ENCODE measurements at regions not wholly inside any gene's neighbourhood (a gene's known extent, or its start where the extent isn't known, plus 50 kb on each side); places are given as distances from the start of the nearest gene placed in this dataset.
"Not testable (repeated sequence)": the region's sequence is repeated elsewhere in the genome, so short reads cannot be mapped to it uniquely, and the experiment has no call there.

DNA sequence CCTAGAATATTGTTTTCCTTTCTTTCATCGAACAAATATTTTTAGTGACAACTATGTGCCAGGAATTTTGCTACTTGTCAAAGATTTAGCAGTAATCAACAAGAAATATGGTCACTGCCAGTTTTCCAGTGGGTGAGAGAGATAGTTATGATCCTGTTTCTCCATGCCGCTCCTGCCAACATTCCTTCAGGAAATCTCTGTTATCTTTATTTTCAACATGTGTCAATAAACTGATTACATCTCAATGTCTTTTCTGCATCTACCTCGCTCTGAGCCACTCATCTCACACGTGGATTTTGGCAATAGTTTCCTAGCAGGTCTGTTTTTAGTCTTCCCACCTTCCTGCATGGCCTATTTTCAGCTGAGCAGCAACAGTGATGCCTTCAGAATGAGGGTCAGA lies 650.0 kb upstream of the STXBP6 start:
- DNase-seq, result no peak
- Mint-ChIP-seq H3K27ac (no peak overlapping the region), H3K4me1 (no peaks in the 10 kb centered on the region), H3K36me3 (no peaks in the 10 kb centered on the region), H3K27me3 (no peaks in the 10 kb centered on the region), H3K9me3 (no peaks in the 10 kb centered on the region), H3K4me3 (no peak overlapping the region)

DNA sequence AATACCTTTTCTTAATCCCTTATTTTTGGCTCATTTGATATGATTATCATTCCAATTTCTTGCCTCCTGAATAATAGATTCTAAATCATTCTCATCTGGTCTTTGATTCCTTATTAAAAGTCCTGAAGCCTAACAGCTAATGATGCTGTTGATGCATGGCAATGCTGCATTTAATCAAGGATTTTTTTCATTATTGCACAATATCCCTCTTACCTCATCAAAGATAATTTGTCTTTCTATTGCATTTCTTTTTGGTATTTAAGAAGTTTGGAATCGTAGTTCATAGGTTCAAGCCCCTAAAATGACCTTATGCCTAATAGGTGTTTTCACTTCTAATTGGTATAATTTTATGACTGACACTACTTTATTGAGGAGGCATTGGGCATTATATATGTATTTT lies 648.2 kb upstream of the STXBP6 start:
- no peak overlapping the region for H3K27ac Mint-ChIP-seq
- no peak for DNase-seq
- H3K36me3 Mint-ChIP-seq, result no peaks in the 10 kb centered on the region
- H3K9me3 Mint-ChIP-seq, result no peaks in the 10 kb centered on the region
- H3K4me3 Mint-ChIP-seq, result no peak overlapping the region
- H3K4me1 Mint-ChIP-seq, result no peaks in the 10 kb centered on the region
- no peaks in the 10 kb centered on the region for H3K27me3 Mint-ChIP-seq

DNA sequence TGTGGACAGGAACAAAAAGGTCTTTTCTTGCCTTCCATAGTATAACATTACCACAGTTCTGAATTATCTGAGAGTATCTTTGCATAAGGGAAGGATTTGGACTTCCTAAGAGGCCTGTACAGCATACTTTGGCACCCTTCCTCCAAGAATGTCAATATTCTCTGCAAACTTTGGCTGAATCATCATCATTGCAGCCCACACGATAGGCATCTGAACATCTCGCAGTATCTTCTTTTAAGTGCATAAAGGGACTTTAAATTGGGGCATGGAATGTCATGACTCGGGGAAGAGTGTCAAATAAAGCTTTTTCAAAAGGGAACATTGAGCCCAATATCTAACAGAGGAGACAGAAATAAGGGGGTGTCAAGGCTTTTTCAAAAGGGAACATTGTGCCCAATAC lies 646.2 kb upstream of the STXBP6 start:
- Mint-ChIP-seq H3K36me3 (no peaks in the 10 kb centered on the region), H3K9me3 (no peaks in the 10 kb centered on the region), H3K27ac (no peak overlapping the region), H3K4me1 (no peaks in the 10 kb centered on the region), H3K4me3 (no peak overlapping the region), H3K27me3 (no peaks in the 10 kb centered on the region)
- no peak for DNase-seq

DNA sequence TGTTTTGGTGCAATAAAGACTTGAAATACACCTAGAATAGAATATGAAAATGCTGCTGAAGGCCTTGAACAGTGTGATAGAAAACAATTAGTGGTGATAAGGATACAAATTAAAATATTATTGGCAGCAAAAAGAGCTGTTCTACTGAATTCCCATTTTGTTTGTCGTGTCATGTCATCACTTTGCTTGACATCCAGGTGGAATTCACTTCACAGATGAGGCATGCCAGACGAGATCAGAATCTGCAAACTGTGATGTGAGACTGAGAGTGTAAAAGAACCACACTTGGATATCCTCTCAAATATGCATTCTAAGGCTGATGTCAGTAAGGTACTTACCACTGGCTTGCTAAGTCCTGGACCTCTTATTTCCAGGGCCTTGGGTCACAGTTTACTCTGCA lies 635.1 kb upstream of the STXBP6 start:
- H3K4me1 Mint-ChIP-seq, result no peaks in the 10 kb centered on the region
- H3K36me3 Mint-ChIP-seq, result no peaks in the 10 kb centered on the region
- no peaks in the 10 kb centered on the region for H3K27me3 Mint-ChIP-seq
- peaks cover 3% of the 10 kb centered on the region for H3K9me3 Mint-ChIP-seq
- no peak overlapping the region for H3K27ac Mint-ChIP-seq
- no peak overlapping the region for H3K4me3 Mint-ChIP-seq
- no peak for DNase-seq

DNA sequence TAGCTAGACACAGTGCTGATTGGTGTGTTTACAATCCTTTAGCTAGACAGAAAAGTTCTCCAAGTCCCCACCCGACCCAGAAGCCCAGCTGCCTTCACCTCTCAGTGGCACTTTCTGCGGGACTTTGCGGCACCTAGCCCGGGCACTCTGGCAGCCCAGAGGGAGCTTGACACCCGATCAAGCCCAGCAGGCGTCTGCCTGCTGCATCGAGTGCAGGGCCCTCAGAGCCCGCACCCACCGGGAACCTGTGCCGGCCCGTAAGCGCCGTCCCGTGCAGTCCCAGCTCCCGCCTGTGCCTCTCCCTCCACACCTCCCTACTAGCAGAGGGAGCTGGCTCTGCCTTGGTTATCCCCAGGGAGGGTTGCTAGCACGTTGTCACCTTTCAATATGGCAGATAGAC lies 631.0 kb upstream of the STXBP6 start:
- Mint-ChIP-seq H3K27me3 (no peaks in the 10 kb centered on the region), H3K27ac (no peak overlapping the region), H3K9me3 (peaks cover 8% of the 10 kb centered on the region), H3K4me3 (no peak overlapping the region), H3K36me3 (no peaks in the 10 kb centered on the region), H3K4me1 (no peaks in the 10 kb centered on the region)
- DNase-seq, result no peak

DNA sequence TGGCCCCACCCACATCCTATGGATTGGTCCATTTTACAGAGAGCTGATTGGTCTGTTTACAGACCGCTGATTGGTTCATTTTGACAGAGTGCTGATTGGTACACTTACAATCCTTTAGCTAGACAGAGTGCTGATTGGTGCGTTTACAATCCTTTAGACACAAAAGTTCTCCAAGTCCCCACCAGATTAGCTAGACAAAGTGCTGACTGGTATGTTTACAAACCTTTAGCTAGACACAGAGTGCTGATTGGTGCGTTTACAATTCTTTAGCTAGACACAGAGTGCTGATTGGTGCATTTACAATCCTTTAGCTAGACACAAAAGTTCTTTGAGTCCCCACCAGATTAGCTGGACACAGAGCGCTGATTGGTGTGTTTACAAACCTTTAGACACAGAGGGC lies 630.6 kb upstream of the STXBP6 start:
- not testable (repeated sequence) for DNase-seq, H3K9me3 Mint-ChIP-seq, H3K27ac Mint-ChIP-seq, H3K4me3 Mint-ChIP-seq, H3K4me1 Mint-ChIP-seq, H3K36me3 Mint-ChIP-seq, H3K27me3 Mint-ChIP-seq

DNA sequence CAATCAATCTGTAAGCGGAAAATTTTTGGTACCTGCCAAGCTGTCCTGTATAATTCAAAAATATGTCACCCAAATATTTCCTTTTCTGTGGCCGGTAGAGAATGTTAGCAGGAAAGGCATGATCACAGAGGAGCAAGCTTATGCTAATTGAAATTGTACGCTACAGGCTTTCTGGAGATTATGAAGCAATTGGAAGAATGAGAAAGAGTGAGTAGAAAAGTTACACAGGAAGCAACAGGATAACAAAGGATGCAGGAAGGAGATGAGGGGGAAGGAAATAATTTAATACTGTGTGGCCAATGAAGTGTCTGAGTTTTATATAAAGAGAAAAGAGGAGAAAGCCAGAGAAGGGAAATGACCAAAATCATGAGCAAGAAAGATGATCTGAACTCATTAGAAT lies 627.2 kb upstream of the STXBP6 start:
- no peaks in the 10 kb centered on the region for H3K4me1 Mint-ChIP-seq
- no peaks in the 10 kb centered on the region for H3K27me3 Mint-ChIP-seq

DNA sequence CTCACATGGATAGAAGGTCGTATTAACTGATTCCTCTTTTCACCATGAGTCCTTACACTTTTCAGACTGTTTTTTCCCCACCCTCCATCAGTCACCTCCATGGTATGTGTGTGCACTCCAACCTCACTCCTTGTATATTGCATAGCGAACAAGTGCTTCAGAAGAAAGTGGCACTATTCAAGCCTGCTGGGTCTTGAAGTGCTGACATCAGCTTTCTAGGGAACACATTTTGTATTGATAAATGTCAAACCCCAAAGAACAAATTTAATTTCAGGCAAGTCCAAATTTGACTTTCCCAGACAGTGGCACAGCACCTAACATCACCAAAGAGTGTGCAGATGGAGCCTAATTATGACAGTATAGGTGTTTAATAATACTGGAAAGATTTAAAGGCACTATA lies 617.4 kb upstream of the STXBP6 start:
- no peak for DNase-seq
- Mint-ChIP-seq H3K27ac (no peak overlapping the region), H3K36me3 (no peaks in the 10 kb centered on the region), H3K4me3 (no peak overlapping the region), H3K9me3 (peaks cover 3% of the 10 kb centered on the region), H3K27me3 (no peaks in the 10 kb centered on the region), H3K4me1 (no peaks in the 10 kb centered on the region)

More for the DNA sequence above, 627.2 kb upstream of the STXBP6 start:
- no peak for DNase-seq
- H3K9me3 Mint-ChIP-seq, result peaks cover 8% of the 10 kb centered on the region
- H3K36me3 Mint-ChIP-seq, result no peaks in the 10 kb centered on the region
- no peak overlapping the region for H3K4me3 Mint-ChIP-seq
- no peak overlapping the region for H3K27ac Mint-ChIP-seq

DNA sequence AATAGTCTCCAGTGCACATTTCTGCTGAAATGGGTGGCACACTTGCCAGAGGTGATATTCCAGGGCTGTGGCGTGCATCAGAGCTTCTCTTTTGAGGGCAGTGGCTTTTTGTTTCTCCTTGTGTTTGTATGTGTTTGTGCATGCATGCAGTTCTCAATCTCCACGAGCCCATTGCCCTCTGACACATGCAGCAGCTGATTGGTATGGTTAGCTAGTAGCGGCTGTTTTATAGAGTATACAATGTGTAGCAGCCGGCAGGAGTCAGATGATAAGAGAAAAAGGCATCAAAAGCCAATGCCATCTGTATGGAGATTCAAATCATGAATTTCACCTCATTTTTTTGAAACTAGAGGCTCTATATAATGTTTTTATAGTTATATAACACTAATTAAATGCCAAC lies 616.9 kb upstream of the STXBP6 start:
- Mint-ChIP-seq H3K9me3 (peaks cover 3% of the 10 kb centered on the region), H3K36me3 (no peaks in the 10 kb centered on the region), H3K4me1 (no peaks in the 10 kb centered on the region), H3K4me3 (no peak overlapping the region), H3K27ac (no peak overlapping the region), H3K27me3 (no peaks in the 10 kb centered on the region)
- no peak for DNase-seq

DNA sequence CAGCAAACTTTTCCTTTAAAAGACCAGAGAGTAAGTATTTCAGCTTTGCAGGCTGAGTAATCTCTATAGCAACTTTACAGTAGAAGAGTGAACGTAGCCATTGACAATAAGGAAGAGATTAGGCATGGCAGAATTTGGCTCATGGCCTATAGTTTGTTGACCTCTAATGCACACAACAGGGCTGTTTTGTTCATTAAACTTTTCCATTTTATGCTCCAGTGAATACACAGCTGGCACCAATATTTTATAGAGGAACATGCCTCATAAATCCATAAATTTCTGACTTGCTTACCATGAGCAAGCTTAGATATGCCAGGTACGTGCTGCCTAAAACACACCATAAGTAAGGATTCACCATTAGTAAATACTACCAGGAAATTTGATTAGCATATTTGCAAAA lies 609.0 kb upstream of the STXBP6 start:
- no peaks in the 10 kb centered on the region for H3K4me1 Mint-ChIP-seq
- no peaks in the 10 kb centered on the region for H3K27me3 Mint-ChIP-seq
- H3K27ac Mint-ChIP-seq, result no peak overlapping the region
- DNase-seq, result no peak
- no peaks in the 10 kb centered on the region for H3K36me3 Mint-ChIP-seq
- no peak overlapping the region for H3K4me3 Mint-ChIP-seq
- H3K9me3 Mint-ChIP-seq, result peaks cover 7% of the 10 kb centered on the region

DNA sequence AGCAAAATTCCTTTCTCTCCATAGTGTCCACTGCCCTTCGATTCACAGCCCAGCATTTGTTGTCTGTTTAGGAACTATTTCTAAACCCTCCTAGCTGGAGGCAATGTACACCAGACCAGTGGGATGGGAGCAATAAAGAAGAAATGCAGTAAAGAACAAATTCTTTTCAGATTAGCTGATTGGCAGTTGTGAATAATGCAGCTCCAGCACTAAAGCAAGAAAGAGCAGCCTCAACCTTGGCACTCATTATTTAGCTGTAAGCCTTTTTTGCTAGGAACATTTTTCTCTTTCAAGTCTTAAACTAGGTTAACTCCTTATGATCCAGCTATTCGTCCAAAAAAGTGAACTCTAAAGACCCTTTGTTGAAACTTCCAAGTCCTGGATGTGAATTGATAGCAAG lies 580.5 kb upstream of the STXBP6 start:
- no peak for DNase-seq
- Mint-ChIP-seq H3K27me3 (no peaks in the 10 kb centered on the region), H3K36me3 (no peaks in the 10 kb centered on the region), H3K27ac (no peak overlapping the region), H3K9me3 (peaks cover 4% of the 10 kb centered on the region), H3K4me1 (no peaks in the 10 kb centered on the region), H3K4me3 (no peak overlapping the region)

DNA sequence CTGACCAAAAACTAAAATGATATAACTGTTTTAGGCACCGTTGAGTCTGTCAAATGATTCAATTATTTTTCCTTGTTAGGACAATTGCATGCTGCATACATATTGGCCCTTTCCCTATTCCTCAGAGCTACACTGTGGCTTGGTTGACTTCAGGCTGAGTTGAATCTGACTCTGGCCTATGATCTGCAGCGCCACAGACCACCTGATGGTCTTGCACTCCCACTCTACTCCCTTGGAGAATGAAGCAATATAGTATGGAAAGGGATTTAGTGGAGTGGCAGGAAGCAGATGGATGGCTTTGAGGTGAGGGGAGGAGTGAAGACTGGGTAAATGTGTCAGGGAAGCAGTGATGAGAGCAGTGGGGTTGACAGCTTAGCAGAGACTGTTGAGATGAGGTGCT lies 579.0 kb upstream of the STXBP6 start:
- Mint-ChIP-seq H3K36me3 (no peaks in the 10 kb centered on the region), H3K27me3 (no peaks in the 10 kb centered on the region), H3K4me3 (no peak overlapping the region), H3K4me1 (no peaks in the 10 kb centered on the region), H3K27ac (no peak overlapping the region), H3K9me3 (peaks cover 3% of the 10 kb centered on the region)
- no peak for DNase-seq

DNA sequence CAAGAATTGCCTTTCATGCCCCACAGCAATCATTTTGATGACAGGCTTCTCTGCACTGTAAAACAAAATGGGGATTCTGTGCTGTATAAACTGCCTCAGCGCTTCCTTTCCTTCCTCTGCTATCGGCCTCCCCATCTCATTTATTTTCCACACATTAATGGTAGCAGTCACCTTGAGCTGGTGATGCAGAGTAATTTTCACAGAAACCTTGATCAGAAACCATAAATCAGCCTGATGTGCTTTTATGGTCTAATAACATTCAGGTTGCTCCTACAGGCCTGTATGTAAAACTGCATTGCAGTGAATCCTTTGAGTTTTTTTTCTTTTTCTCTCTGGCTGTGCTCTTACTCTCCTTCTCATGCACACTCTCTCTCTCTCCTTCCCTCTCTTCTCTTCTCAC lies 578.4 kb upstream of the STXBP6 start:
- Mint-ChIP-seq H3K9me3 (peaks cover 3% of the 10 kb centered on the region), H3K4me1 (no peaks in the 10 kb centered on the region), H3K27ac (no peak overlapping the region), H3K4me3 (no peak overlapping the region), H3K36me3 (no peaks in the 10 kb centered on the region), H3K27me3 (no peaks in the 10 kb centered on the region)
- no peak for DNase-seq

DNA sequence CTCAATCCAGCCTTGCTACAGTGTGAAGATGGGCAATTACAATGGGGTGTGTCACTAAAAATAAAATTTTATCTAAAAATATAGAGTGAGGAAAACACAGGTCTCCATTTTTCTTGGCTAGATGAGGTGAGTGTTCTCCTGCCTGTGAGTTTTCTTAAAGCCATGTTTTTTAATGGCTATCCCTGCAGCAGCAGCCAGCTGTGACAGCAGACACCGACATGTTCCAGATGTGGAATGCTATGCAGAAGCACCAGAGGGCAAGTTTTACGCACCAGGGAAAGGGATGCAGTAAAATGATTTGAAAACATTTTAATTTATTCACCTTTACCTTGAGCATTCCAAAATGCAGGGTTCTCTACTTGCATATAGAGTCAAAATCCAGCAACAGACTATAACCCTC lies 577.0 kb upstream of the STXBP6 start:
- Mint-ChIP-seq H3K4me1 (no peaks in the 10 kb centered on the region), H3K27ac (no peak overlapping the region), H3K9me3 (peaks cover 3% of the 10 kb centered on the region), H3K27me3 (no peaks in the 10 kb centered on the region), H3K4me3 (no peak overlapping the region), H3K36me3 (no peaks in the 10 kb centered on the region)
- no peak for DNase-seq

DNA sequence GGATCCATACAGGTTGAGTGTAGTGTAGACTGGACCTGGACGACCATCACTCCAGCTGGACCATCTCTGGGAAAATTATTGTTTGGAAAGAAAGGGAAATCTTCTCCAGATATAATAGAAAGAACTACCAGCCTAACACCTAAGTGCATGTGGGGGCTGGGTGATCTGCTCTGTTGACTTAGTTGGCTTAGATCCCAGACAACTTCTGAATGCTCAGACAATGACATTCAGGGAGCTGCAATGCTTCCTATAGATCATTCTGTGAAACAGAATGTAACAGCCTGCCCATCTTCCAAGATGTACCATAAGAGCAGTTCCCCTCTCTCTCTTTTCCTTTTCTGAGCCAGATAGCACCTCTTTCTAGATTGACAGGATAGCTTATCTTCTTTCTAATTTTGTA lies 572.8 kb upstream of the STXBP6 start:
- no peak for DNase-seq
- H3K27me3 Mint-ChIP-seq, result no peaks in the 10 kb centered on the region
- no peak overlapping the region for H3K4me3 Mint-ChIP-seq
- H3K27ac Mint-ChIP-seq, result no peak overlapping the region
- H3K36me3 Mint-ChIP-seq, result peaks cover 3% of the 10 kb centered on the region
- H3K9me3 Mint-ChIP-seq, result peaks cover 10% of the 10 kb centered on the region
- H3K4me1 Mint-ChIP-seq, result no peaks in the 10 kb centered on the region

DNA sequence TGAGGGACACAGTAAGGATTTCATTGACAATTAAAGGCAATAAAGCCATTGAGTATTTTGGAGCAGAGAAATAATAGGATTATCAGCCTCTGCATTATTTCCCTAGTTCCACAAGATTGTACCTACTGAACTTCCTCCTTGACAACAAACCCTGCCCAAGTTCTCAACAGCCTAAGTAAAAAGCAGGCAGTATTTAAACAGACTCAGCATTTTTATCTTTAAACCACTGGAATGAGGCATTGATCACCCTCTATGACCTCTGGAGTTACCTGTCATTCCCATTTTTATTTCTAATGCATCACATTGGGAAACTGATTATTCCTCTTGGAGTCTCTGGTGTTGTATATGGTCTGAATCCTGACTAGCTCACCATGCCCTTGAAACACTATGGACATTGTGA lies 570.6 kb upstream of the STXBP6 start:
- Mint-ChIP-seq H3K27ac (no peak overlapping the region), H3K9me3 (peaks cover 14% of the 10 kb centered on the region), H3K4me1 (no peaks in the 10 kb centered on the region), H3K4me3 (no peak overlapping the region), H3K27me3 (no peaks in the 10 kb centered on the region), H3K36me3 (peaks cover 3% of the 10 kb centered on the region)
- DNase-seq, result no peak

DNA sequence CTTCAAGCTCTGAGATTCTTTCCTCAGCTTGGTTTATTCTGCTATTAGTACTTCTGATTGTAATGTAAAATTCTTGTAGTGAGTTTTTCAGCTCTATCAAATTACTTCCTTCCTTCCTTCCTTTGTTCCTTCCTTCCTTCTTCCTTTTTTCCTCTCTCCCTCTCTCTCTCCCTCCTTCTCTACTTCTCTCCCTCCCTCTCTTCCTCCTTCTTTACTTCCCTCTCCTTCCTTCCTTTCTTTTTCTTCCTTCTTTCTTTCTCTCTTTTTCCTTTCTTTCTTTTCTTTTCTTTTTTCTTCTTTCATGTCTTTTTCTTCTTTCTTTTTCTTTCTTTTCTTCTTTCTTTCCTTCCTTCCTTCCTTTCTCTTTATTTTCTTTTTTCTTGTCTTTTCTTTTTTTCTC lies 565.2 kb upstream of the STXBP6 start:
- H3K9me3 Mint-ChIP-seq, result peaks cover 24% of the 10 kb centered on the region
- H3K27ac Mint-ChIP-seq, result no peak overlapping the region
- no peaks in the 10 kb centered on the region for H3K27me3 Mint-ChIP-seq
- no peak overlapping the region for H3K4me3 Mint-ChIP-seq
- no peaks in the 10 kb centered on the region for H3K4me1 Mint-ChIP-seq
- peaks cover 3% of the 10 kb centered on the region for H3K36me3 Mint-ChIP-seq
- no peak for DNase-seq

Data from activated naive CD8-positive, alpha-beta T cell treated with anti-CD3 and anti-CD28 coated beads for 36 hours (primary cell).